Osteocyte (in vitro differentiated cells): ENCODE measurements at regions not wholly inside any gene's neighbourhood (a gene's known extent, or its start where the extent isn't known, plus 50 kb on each side); places are given as distances from the start of the nearest gene placed in this dataset.

ENCODE experiments used
- DNase-seq: peaks from one replicate; pipeline ENCODE4 v3.0.0; 2021; ENCODE audit warnings: mixed read lengths; ENCODE audit not compliant: unreplicated experiment; ENCODE audit errors: extremely low spot score
- H3K27ac Mint-ChIP-seq: one replicate; pipeline ENCODE4 v1.8.0; 2021; ENCODE audit warnings: mild to moderate bottlenecking, mixed read lengths; ENCODE audit not compliant: unreplicated experiment
- H3K27me3 Mint-ChIP-seq: one replicate; pipeline ENCODE4 v1.8.0; 2021; ENCODE audit warnings: mixed read lengths; ENCODE audit not compliant: unreplicated experiment
- H3K36me3 Mint-ChIP-seq: one replicate; pipeline ENCODE4 v1.8.0; 2021; ENCODE audit warnings: mixed read lengths; ENCODE audit not compliant: unreplicated experiment
- H3K4me1 Mint-ChIP-seq: one replicate; pipeline ENCODE4 v1.8.0; 2021; ENCODE audit warnings: mixed read lengths; ENCODE audit not compliant: unreplicated experiment
- H3K4me3 Mint-ChIP-seq: one replicate; pipeline ENCODE4 v1.8.0; 2021; ENCODE audit warnings: mild to moderate bottlenecking, moderate library complexity, mixed read lengths; ENCODE audit not compliant: unreplicated experiment
- H3K9me3 Mint-ChIP-seq: one replicate; pipeline ENCODE4 v1.8.0; 2021; ENCODE audit warnings: mixed read lengths; ENCODE audit not compliant: unreplicated experiment
- TF ChIP-seq, protein P1 (sequence below): fragments of 200-600 bp; sonication (generic); IDR thresholded peaks from 2 replicates; pipeline ENCODE4 v1.5.0; 2021; ENCODE audit warnings: antibody characterized with exemption, mild to moderate bottlenecking, moderate library complexity

DNA sequence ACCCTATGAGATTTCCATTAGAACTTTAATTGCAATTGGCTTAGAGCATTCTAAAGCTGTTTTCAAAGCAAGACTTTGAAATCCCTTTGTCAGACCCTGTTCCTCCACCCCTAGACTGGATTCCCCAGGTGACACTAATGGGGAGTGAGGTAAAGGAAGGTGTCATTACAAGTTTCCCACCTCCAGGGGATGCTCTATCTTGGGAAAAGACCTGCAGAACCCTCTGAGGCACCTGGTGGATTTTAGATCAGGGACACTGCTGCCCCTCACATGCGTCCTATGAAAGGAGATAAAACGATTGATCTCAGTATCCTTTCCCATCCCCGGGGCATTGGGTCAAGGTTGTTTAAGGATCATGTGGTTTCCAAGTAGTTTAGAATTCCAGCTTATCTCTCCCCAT is 80.3 kb upstream of the RGS4 start:
- peaks cover 7% of the 10 kb centered on the region for H3K9me3 Mint-ChIP-seq
- DNase-seq = no peak
- TF ChIP-seq, protein P1, sequence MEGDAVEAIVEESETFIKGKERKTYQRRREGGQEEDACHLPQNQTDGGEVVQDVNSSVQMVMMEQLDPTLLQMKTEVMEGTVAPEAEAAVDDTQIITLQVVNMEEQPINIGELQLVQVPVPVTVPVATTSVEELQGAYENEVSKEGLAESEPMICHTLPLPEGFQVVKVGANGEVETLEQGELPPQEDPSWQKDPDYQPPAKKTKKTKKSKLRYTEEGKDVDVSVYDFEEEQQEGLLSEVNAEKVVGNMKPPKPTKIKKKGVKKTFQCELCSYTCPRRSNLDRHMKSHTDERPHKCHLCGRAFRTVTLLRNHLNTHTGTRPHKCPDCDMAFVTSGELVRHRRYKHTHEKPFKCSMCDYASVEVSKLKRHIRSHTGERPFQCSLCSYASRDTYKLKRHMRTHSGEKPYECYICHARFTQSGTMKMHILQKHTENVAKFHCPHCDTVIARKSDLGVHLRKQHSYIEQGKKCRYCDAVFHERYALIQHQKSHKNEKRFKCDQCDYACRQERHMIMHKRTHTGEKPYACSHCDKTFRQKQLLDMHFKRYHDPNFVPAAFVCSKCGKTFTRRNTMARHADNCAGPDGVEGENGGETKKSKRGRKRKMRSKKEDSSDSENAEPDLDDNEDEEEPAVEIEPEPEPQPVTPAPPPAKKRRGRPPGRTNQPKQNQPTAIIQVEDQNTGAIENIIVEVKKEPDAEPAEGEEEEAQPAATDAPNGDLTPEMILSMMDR = no peak
- H3K36me3 Mint-ChIP-seq = no peaks in the 10 kb centered on the region
- no peaks in the 10 kb centered on the region for H3K27me3 Mint-ChIP-seq
- H3K4me3 Mint-ChIP-seq = no peak overlapping the region
- no peak overlapping the region for H3K27ac Mint-ChIP-seq
- H3K4me1 Mint-ChIP-seq = peaks cover 2% of the 10 kb centered on the region

- H3K4me3 Mint-ChIP-seq = no peak overlapping the region
- no peak for DNase-seq
- H3K9me3 Mint-ChIP-seq = peaks cover 7% of the 10 kb centered on the region
- H3K27me3 Mint-ChIP-seq = no peaks in the 10 kb centered on the region
- no peaks in the 10 kb centered on the region for H3K4me1 Mint-ChIP-seq
- no peak overlapping the region for H3K27ac Mint-ChIP-seq
- TF ChIP-seq, protein P1 = no peak
- no peaks in the 10 kb centered on the region for H3K36me3 Mint-ChIP-seq
Measured at GRCh38 chr1:162987866-162988265, 81.3 kb upstream of the RGS4 start.

DNA sequence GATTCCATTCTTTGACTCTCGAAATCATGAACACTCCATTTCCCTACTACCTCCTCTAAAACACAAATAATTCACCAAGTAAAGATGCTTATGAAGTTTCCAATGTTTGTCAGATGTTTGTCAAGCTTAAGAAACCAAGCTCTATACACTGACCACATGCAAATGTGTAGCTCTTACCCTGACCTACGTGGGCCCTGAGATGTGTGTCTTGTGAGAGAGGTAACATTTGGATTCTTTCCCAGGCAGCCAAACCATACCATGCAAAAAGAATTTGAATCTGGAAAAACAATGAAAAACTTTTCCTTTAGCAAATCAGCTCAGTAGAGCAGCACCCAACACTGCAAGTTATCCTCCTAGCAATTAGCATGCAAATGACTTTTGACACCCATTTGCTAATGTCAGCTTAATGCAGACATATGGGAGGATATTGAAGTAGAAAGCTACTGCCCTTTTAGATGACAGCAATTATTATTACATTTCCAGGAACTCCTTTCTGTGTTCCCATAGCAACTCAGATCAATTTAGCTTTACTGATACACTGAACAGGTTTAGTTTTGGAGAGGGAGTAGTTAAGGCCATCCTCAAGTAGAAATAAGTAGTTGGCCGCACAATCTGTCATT is 83.2 kb upstream of the RGS4 start:
- Mint-ChIP-seq H3K27ac (no peak overlapping the region), H3K27me3 (no peaks in the 10 kb centered on the region), H3K36me3 (no peaks in the 10 kb centered on the region), H3K4me1 (no peaks in the 10 kb centered on the region), H3K9me3 (peaks cover 7% of the 10 kb centered on the region), H3K4me3 (no peak overlapping the region)
- TF ChIP-seq, protein P1 = no peak
- DNase-seq = no peak

GRCh38 chr1:162984699-162985098 is 84.5 kb upstream of the RGS4 start:
- TF ChIP-seq, protein P1 = no peak
- Mint-ChIP-seq H3K27ac (no peak overlapping the region), H3K4me1 (no peaks in the 10 kb centered on the region), H3K4me3 (no peak overlapping the region), H3K36me3 (no peaks in the 10 kb centered on the region), H3K9me3 (peaks cover 7% of the 10 kb centered on the region), H3K27me3 (no peaks in the 10 kb centered on the region)
- no peak for DNase-seq

DNA sequence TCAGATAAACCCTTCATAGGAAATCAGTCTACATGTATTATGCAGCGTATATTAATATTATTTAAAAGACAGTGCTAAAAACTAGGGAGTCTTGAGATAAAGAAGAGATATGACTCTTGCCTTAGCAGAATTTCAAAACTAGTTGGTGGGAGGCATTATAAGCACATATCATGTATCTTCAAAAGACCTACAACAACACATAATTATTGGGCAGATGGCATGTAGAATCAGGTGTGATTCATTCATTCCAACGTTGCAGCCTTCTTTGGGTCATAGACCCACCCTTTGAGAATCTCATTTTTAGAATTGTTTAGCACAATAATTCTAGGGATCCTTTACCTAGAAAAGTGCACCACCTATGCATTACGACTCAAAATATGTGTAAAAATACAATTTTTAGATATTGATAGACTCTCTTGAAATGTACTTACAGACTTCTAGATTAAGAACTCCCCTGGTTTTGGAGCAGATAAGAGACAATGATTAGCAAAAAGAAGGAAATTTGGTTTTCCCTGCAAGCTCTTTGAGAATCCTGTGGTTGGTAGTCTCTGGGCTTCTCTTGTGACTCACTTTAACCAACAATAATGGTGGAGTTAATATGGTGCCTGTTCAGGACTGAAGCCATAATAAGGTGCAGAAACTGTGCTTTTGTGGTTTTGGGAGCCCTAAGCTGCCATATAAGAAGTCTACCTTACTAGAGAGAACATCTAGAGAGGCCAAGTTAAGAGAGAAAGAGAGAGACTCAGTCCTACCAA is 85.3 kb upstream of the RGS4 start:
- TF ChIP-seq, protein P1 = no peak
- Mint-ChIP-seq H3K36me3 (no peaks in the 10 kb centered on the region), H3K27ac (no peak overlapping the region), H3K4me3 (no peak overlapping the region), H3K4me1 (no peaks in the 10 kb centered on the region), H3K9me3 (peaks cover 7% of the 10 kb centered on the region), H3K27me3 (no peaks in the 10 kb centered on the region)
- DNase-seq = no peak
